IMR-90 (cell line): ENCODE measurements at regions not wholly inside any gene's neighbourhood (a gene's known extent, or its start where the extent isn't known, plus 50 kb on each side); places are given as distances from the start of the nearest gene placed in this dataset.

ENCODE experiments used
- POLR2A ChIP-seq: IDR thresholded peaks from 2 replicates; pipeline ENCODE4 v1.6.1; 2012; ENCODE audit warnings: mild to moderate bottlenecking, low read depth, low read length
- TF ChIP-seq, protein P1 (sequence below): conservative IDR thresholded peaks from 2 replicates; pipeline ENCODE4 v1.5.1; 2012; ENCODE audit warnings: mild to moderate bottlenecking, low read depth, low read length, improper control_type of control experiment
- TF ChIP-seq, protein P2 (sequence below): fragments of 150-350 bp; IDR thresholded peaks from 2 replicates; pipeline ENCODE4 v1.6.1; 2017; ENCODE audit warnings: mild to moderate bottlenecking, antibody characterized with exemption, low read length, low read depth

GRCh38 chr2:226329180-226329579 is 470.4 kb downstream of the IRS1 start:
- TF ChIP-seq, protein P1, sequence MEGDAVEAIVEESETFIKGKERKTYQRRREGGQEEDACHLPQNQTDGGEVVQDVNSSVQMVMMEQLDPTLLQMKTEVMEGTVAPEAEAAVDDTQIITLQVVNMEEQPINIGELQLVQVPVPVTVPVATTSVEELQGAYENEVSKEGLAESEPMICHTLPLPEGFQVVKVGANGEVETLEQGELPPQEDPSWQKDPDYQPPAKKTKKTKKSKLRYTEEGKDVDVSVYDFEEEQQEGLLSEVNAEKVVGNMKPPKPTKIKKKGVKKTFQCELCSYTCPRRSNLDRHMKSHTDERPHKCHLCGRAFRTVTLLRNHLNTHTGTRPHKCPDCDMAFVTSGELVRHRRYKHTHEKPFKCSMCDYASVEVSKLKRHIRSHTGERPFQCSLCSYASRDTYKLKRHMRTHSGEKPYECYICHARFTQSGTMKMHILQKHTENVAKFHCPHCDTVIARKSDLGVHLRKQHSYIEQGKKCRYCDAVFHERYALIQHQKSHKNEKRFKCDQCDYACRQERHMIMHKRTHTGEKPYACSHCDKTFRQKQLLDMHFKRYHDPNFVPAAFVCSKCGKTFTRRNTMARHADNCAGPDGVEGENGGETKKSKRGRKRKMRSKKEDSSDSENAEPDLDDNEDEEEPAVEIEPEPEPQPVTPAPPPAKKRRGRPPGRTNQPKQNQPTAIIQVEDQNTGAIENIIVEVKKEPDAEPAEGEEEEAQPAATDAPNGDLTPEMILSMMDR, result no peak
- TF ChIP-seq, protein P2, sequence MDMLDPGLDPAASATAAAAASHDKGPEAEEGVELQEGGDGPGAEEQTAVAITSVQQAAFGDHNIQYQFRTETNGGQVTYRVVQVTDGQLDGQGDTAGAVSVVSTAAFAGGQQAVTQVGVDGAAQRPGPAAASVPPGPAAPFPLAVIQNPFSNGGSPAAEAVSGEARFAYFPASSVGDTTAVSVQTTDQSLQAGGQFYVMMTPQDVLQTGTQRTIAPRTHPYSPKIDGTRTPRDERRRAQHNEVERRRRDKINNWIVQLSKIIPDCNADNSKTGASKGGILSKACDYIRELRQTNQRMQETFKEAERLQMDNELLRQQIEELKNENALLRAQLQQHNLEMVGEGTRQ, result no peak
- no peak for TF ChIP-seq POLR2A
